Activated naive CD8-positive, alpha-beta T cell treated with anti-CD3 and anti-CD28 coated beads, Interleukin-2, amount 50 U/mL, for 24 hours (primary cell): ENCODE measurements at regions not wholly inside any gene's neighbourhood (a gene's known extent, or its start where the extent isn't known, plus 50 kb on each side); places are given as distances from the start of the nearest gene placed in this dataset.
A peak's percentile ranks its signal among the peaks of the same experiment; 100 is the strongest.

Experiments used
- ATAC-seq: fragments of 150-1000 bp; cut with Tn5 transposase; one replicate; pipeline ENCODE4 v1.10.0; 2021
- DNase-seq: peaks from one replicate; pipeline ENCODE4 v3.0.0; 2021
- H3K27ac Mint-ChIP-seq: one replicate; pipeline ENCODE4 v1.8.0; 2021; ENCODE audit warnings: mild to moderate bottlenecking, mixed read lengths
- H3K27me3 Mint-ChIP-seq: one replicate; pipeline ENCODE4 v1.8.0; 2021; ENCODE audit warnings: mixed read lengths
- H3K36me3 Mint-ChIP-seq: one replicate; pipeline ENCODE4 v1.8.0; 2021; ENCODE audit warnings: low read depth, mixed read lengths
- H3K4me1 Mint-ChIP-seq: one replicate; pipeline ENCODE4 v1.8.0; 2021; ENCODE audit warnings: mixed read lengths
- H3K4me3 Mint-ChIP-seq: one replicate; pipeline ENCODE4 v1.8.0; 2021; ENCODE audit warnings: mild to moderate bottlenecking, moderate library complexity, mixed read lengths
- H3K9me3 Mint-ChIP-seq: one replicate; pipeline ENCODE4 v1.8.0; 2021; ENCODE audit warnings: mixed read lengths

DNA sequence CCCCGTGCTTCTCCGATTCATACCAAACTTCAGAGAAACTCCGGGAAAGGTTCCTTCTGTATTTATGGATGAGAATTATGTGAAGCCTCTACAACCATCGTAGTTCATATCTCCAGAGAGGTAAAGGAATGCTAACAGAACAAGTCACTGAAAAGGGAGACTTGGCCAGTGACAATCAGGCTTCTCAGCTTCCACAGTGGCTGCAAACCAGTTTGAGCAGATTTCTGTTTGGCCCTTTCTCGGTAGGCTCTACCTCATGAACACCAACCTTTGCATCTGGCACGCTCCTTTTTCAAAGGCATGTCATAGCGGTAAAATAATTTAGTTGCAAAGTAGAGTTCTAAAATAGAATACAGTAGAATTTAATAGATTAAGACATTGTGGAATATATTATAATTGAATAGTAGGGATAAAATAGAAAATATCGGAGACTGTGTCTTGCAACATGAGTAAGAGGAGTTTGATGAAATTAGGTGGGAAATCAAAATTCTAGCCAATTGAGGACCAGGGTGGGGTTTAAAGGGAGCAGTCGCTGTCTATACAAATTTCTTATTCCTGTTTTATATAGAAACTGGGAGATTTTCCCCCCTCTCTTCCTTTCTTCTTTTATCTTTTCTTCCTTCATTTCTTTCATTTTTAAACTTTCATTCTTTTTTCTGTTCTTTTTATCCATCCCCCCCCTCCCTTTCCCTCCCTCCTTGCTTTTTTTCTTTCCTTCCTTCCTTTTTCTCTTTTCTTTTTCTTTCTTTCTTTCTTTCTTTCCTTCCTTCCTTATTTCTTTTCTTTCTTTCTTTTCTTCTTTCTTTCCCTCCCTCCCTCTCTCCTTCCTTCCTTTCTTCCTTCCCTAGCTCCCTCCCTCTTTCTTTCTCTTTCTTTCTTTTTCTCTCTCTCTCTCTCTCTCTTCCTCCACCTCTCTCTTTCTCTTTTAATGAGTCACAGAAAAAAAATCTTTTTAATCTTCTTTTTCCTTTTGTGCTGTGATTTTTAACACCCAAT is 161.5 kb upstream of the KLF6 start:
- no peaks in the 10 kb centered on the region for H3K9me3 Mint-ChIP-seq
- H3K4me1 Mint-ChIP-seq = peaks cover 82% of the 10 kb centered on the region
- peak overlapping the region; percentile 61 for H3K27ac Mint-ChIP-seq
- no peaks in the 10 kb centered on the region for H3K36me3 Mint-ChIP-seq
- peak overlapping the region; percentile 58 for H3K4me3 Mint-ChIP-seq
- no peak for ATAC-seq
- no peak for DNase-seq
- no peaks in the 10 kb centered on the region for H3K27me3 Mint-ChIP-seq

DNA sequence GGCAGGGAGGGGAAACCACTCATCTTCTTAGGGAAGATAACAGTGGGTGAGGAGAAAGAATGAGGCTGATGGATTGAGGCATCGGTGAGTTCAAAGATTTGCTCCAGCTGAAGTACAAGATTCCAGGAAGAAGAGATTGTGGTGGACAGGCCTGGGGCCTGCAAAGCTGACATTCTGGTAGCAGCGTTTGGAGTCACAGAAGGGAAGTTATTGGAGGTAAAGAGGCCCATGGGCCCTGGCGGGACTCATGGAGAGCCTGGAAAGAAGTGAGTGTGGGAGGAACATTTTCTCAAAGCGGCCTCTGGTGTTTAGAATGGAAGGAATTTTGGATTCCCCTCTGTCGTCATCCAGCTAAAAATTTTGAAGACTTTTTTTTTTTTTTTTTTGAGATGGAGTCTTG is 160.0 kb upstream of the KLF6 start:
- no peaks in the 10 kb centered on the region for H3K36me3 Mint-ChIP-seq
- H3K27me3 Mint-ChIP-seq = no peaks in the 10 kb centered on the region
- no peak overlapping the region for H3K4me3 Mint-ChIP-seq
- no peak for DNase-seq
- H3K9me3 Mint-ChIP-seq = no peaks in the 10 kb centered on the region
- peak overlapping the region; percentile 61 for H3K27ac Mint-ChIP-seq
- no peak for ATAC-seq
- H3K4me1 Mint-ChIP-seq = peaks cover 69% of the 10 kb centered on the region

DNA sequence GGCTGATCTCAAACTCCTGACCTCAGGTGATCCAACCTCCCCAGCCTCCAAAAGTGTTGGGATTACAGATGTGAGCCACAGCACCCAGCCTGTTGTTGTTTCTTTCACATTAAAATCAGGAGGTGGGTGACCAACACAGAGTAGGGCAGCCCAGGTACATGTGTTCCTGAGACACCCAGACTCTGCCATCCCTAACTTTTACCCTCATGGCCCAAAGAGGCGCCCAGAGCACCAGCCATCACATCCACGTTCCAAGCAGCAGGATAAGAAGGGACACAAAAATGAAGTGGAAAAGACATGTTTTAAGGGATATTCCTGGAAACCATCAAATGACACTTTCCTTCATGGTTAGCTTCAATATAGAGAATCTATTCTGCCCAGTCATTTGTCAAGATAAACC is 159.6 kb upstream of the KLF6 start:
- Mint-ChIP-seq H3K36me3 (no peaks in the 10 kb centered on the region), H3K4me3 (no peak overlapping the region), H3K27me3 (no peaks in the 10 kb centered on the region), H3K9me3 (no peaks in the 10 kb centered on the region), H3K4me1 (peaks cover 65% of the 10 kb centered on the region), H3K27ac (peak overlapping the region; percentile 61)
- no peak for ATAC-seq
- DNase-seq = no peak

DNA sequence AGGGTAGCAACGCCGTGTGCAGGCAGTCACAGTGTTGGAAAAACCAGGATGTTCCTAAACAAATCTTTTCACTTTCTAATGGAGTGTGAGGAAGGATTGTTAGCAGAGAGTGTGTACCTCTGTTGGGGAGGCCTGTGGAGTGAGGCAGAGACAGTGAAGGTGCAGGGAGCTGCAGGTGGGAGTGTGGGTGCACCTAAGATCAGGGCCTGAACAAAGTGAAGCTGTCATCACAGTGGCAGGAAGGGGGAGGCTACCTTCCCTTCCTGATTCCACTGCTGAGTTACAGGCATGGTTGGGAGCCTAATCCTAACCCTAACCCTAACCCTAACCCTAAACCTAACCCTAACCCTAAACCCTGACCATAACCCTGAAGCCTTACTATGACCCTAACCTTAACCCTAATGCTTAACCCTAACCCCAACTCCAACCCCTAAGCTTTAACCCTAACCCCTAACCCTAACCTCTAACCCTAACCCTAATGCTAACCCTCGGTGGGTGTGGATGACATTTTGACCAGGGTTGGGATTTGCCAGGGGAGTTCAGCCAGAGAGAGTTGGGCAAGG is 158.8 kb upstream of the KLF6 start:
- ATAC-seq (no peak), DNase-seq (no peak)
- Mint-ChIP-seq H3K36me3 (no peaks in the 10 kb centered on the region), H3K27ac (peak overlapping the region; percentile 55), H3K4me3 (peak overlapping the region; percentile 53), H3K27me3 (no peaks in the 10 kb centered on the region), H3K9me3 (no peaks in the 10 kb centered on the region), H3K4me1 (peaks cover 57% of the 10 kb centered on the region)

DNA sequence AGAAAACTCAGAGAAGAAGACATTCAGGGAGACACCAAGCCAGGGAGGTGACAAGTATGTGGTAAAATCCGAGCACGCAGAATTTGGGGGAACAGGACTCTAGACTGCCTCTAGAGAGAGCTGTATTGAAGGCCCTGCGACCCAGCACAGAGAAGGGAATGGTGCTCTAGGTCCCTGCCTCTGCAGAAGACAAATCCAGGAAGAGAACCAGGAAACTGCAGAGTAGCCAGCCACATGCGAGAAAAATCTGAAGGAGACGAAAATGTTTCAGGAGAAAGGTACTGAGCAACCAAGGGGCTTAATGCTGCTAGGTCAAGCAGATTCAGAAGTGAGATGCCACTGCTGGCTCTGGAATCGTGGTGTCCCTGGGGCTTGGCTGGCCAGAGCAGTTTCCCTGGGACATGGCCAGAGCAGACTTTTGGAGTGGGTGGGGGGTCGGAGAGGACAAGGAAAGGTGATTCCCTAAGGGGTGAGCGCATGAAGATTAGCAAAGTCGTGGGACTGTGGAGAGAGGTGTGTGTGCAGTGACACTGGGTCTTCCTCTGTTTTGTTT is 158.0 kb upstream of the KLF6 start:
- Mint-ChIP-seq H3K27ac (peak overlapping the region; percentile 55), H3K4me3 (peak overlapping the region; percentile 53), H3K27me3 (no peaks in the 10 kb centered on the region), H3K9me3 (no peaks in the 10 kb centered on the region), H3K4me1 (peaks cover 49% of the 10 kb centered on the region), H3K36me3 (no peaks in the 10 kb centered on the region)
- DNase-seq = no peak
- ATAC-seq = no peak

DNA sequence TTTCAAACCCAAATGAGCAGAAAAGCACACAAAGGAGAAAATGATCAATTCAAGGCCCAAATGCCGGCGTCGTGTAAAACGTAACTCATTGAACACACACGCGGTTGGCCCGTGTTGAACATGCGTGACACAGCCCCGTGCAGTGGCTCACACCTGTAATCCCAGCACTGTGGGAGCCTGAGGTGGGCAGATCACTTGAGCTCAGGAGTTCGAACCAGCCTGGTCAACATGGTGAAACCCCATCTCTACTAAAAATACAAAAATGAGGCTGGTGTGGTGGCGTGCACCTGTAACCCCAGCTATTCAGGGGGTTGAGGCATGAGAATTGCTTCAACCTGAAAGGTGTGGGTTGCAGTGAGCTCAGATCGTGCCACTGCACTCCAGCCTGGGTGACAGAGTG is 156.7 kb upstream of the KLF6 start:
- Mint-ChIP-seq H3K4me1 (peaks cover 49% of the 10 kb centered on the region), H3K27ac (no peak overlapping the region), H3K4me3 (no peak overlapping the region), H3K27me3 (no peaks in the 10 kb centered on the region), H3K9me3 (peaks cover 11% of the 10 kb centered on the region), H3K36me3 (peaks cover 5% of the 10 kb centered on the region)
- DNase-seq (no peak), ATAC-seq (no peak)

DNA sequence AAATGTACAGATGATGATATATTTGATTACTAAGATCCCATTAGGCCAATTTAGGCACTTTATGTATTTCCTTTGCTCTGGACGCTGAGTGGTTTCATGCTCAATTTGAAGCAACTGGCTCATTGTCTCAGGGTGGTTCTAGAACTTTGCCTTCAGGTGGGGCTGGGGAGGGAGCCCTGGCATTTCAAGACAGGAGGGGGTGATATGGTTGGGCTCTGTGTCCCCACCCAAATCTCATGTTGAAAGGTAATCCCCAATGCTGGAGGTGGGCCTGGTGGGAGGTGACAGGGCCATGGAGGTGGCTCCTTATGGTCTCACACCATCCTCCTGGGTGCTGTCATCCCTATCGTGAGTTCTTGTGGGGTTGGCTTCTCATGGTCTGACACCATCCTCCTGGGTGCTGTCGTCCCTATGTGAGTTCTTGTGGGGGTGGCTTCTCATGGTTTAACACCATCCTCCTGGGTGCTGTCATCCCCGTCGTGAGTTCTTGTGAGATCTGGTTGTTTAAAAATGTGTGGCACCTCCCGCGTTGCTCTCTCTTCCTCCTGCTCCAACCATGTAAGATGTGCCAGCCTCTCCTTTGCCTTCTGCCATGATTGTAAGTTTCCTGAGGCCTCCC is 151.5 kb upstream of the KLF6 start:
- no peak overlapping the region for H3K4me3 Mint-ChIP-seq
- ATAC-seq = no peak
- H3K36me3 Mint-ChIP-seq = peaks cover 11% of the 10 kb centered on the region
- no peak for DNase-seq
- no peaks in the 10 kb centered on the region for H3K27me3 Mint-ChIP-seq
- H3K9me3 Mint-ChIP-seq = peaks cover 25% of the 10 kb centered on the region
- peak overlapping the region; percentile 43 for H3K27ac Mint-ChIP-seq
- H3K4me1 Mint-ChIP-seq = peaks cover 58% of the 10 kb centered on the region

DNA sequence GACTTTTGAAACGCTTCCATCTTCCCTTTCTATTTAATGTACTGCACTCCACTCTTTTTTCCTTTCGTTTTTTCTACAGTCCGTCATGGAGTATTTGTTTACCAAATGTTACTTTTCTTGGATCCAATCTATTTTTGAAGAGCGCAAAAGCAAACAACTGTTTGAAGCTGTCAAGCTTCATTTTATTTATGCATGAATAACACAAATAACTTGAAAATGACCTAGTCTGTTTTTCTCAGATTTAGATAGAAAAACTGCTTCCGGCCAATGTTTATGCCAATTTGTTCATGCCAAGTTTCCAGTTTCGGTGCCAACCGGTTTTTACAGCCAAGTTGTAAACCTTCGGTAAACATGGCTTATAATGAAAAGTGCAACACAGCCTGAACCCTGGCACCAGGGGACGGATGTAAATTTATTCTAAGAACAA is 150.9 kb upstream of the KLF6 start:
- DNase-seq (no peak), ATAC-seq (no peak)
- Mint-ChIP-seq H3K27me3 (no peaks in the 10 kb centered on the region), H3K9me3 (peaks cover 25% of the 10 kb centered on the region), H3K4me1 (peaks cover 60% of the 10 kb centered on the region), H3K36me3 (peaks cover 11% of the 10 kb centered on the region), H3K4me3 (peak overlapping the region; percentile 52), H3K27ac (peak overlapping the region; percentile 94)

DNA sequence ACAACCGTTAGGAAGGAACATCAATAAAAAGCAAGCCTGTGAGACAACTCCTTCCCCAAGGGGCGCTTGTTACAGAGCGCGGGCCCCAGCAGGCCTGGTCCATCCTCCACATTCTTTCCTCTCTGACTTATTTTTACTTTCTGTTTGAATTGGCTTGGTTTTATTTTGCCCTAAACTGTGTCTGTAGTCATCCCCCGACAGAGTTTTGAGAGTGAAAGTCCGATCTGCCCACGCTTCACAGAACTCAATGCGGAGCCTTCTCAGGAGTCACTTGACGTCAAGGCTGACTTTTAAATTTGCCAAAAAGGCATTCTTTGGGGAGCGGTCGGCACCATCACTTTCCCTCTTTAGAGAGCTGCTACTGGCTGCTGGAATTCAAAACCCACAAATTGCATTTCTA is 150.1 kb upstream of the KLF6 start:
- H3K36me3 Mint-ChIP-seq = peaks cover 11% of the 10 kb centered on the region
- DNase-seq (peak; percentile 69), ATAC-seq (peak; percentile 99)
- H3K4me1 Mint-ChIP-seq = peaks cover 60% of the 10 kb centered on the region
- peak overlapping the region; percentile 94 for H3K27ac Mint-ChIP-seq
- peak overlapping the region; percentile 52 for H3K4me3 Mint-ChIP-seq
- no peaks in the 10 kb centered on the region for H3K27me3 Mint-ChIP-seq
- H3K9me3 Mint-ChIP-seq = peaks cover 25% of the 10 kb centered on the region

DNA sequence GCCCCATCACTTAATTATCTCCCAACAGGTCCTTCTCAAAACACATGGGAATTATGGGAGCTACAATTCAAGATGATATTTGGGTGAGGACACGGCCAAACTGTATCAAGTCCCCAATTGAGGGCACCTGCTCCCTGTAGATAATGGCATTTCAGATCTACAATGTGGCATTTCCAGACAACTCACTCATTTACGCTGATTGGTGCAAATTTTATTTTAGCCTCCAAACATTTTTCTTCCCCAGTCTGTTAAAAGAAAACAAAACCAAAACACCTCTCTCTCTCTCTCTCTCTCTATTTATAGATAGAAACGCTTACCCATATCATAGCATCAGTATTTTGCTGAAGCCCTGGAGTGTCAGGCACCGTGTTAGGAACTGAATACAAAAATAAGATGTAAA is 148.7 kb upstream of the KLF6 start:
- Mint-ChIP-seq H3K9me3 (peaks cover 25% of the 10 kb centered on the region), H3K36me3 (peaks cover 11% of the 10 kb centered on the region), H3K27me3 (no peaks in the 10 kb centered on the region), H3K4me1 (peaks cover 60% of the 10 kb centered on the region), H3K4me3 (no peak overlapping the region), H3K27ac (peak overlapping the region; percentile 94)
- no peak for ATAC-seq
- no peak for DNase-seq

DNA sequence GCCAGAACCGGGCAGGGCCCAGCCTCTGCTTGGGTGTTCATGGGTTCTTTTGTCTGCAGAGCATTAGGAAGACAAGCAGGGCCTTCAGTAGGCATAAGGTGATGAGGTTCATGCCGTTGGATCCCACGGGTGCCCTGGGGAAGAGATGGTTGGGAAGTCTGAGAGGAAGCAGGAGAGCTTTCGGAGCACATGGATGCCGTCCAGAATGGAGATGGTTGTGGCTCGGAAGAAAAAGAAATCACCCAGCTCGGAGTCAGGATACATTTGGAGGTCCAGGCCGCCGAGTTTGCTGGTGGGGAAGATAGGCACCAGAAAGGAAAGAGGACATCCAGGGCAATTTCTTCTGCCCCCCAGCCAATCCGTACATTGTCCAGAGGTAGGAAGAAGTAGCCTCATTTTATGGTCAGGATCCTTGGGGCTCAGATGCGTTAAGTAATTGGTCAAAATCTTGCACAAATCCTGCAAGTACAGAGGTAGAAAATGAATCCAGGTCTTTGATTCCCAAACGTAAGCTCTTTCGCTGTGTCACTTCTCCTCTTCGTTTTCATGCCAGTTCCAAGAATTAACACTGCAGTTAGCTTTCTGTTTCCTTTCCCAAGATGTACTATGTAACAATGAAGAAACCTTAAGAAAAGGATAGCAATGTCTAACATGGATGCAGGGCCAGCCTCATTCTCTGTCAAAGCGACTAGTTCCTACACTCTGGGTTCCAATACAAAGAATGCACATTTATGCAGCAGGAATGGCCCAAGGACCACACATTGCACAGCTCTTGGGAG is 147.8 kb upstream of the KLF6 start:
- peaks cover 25% of the 10 kb centered on the region for H3K9me3 Mint-ChIP-seq
- peaks cover 63% of the 10 kb centered on the region for H3K4me1 Mint-ChIP-seq
- H3K4me3 Mint-ChIP-seq = no peak overlapping the region
- no peaks in the 10 kb centered on the region for H3K27me3 Mint-ChIP-seq
- DNase-seq (no peak), ATAC-seq (no peak)
- peak overlapping the region; percentile 70 for H3K27ac Mint-ChIP-seq
- peaks cover 11% of the 10 kb centered on the region for H3K36me3 Mint-ChIP-seq

DNA sequence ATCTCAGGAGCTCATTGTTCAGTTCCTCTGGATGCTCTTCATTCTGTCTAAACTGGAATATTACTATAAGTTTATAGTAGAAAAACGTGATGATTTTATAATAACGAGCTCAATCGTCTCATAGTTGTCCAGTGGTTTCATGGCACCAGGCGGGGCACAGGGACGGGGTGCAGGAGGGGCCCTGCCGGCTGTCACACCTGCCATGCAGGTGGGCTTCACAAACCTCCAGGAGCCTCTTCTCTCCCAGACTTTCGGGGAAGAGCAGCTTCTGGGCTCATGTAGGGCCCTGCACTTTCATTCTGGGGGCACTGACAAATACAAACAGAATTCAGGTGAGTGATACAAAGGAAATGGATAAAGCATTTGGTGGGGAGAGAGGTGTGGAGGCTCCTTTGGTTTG is 146.9 kb upstream of the KLF6 start:
- no peak for DNase-seq
- H3K27ac Mint-ChIP-seq = peak overlapping the region; percentile 42
- no peak overlapping the region for H3K4me3 Mint-ChIP-seq
- peaks cover 16% of the 10 kb centered on the region for H3K9me3 Mint-ChIP-seq
- no peak for ATAC-seq
- H3K27me3 Mint-ChIP-seq = no peaks in the 10 kb centered on the region
- peaks cover 8% of the 10 kb centered on the region for H3K36me3 Mint-ChIP-seq
- H3K4me1 Mint-ChIP-seq = peaks cover 63% of the 10 kb centered on the region

DNA sequence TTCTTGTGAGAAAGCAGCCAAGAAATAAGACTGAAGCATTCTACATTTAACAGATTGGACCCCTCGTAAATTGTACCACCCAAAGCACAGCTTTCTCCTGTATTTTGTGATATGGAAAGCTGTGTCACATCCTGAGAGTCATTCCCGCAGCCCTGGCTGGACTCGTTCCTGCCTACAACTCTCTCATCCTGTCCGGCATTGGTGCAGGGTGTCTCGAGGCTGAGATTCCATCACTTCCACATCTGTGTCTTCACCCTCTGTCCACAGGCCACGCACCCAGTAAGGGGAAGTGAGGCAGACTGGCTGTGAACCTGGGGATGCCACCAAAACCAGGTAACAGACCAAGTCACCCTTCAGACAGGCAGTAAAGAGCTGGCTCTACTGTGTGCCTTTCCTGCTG is 146.2 kb upstream of the KLF6 start:
- Mint-ChIP-seq H3K27me3 (no peaks in the 10 kb centered on the region), H3K4me3 (no peak overlapping the region), H3K27ac (peak overlapping the region; percentile 32), H3K4me1 (peaks cover 63% of the 10 kb centered on the region), H3K36me3 (peaks cover 6% of the 10 kb centered on the region), H3K9me3 (peaks cover 13% of the 10 kb centered on the region)
- DNase-seq (no peak), ATAC-seq (no peak)

DNA sequence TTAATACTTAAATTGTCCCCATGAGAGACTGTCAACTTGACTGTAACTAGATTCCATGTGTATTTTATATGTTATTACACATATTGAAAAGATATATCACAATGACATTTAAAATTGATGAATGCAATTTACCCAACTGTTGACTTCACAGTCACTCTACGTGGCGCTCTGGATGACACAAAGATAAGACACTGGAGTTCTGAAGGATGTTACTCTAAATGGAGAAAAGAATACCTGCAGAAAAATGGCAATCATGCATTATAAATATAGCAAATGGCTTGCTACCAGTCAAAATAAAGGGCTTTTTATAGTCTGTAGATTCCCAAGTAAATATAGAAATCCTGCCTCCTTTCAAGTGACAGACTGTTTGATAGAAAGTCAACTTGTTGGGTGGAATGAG is 143.6 kb upstream of the KLF6 start:
- Mint-ChIP-seq H3K9me3 (no peaks in the 10 kb centered on the region), H3K27me3 (no peaks in the 10 kb centered on the region), H3K4me1 (peaks cover 47% of the 10 kb centered on the region), H3K36me3 (no peaks in the 10 kb centered on the region), H3K27ac (no peak overlapping the region), H3K4me3 (no peak overlapping the region)
- ATAC-seq = no peak
- no peak for DNase-seq
